GM04503 (cell line): ENCODE measurements at regions not wholly inside any gene's neighbourhood (a gene's known extent, or its start where the extent isn't known, plus 50 kb on each side); places are given as distances from the start of the nearest gene placed in this dataset.

Source experiments
- DNase-seq: peaks from one replicate; pipeline ENCODE4 v3.0.0-alpha.2; 2012; ENCODE audit warnings: low read depth

DNA sequence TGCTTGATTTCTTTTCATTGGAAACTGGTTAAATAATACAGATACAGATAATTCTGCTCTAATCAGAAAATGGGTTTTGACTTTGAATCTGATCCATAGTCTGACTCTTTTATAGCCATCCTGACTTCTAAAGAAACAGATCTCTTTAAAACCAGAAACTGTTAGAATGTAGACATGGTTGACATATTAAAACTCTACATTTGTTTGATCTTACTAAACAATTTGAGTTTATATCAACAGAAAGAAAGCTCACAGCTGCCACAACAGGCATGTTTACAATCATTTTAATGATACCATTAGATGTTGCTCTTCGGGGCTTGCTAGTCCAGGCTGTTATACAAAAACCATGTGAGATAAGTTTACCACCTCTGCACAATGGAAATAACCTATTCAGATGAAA, 193.0 kb upstream of the SEMA3A start:
- no peak for DNase-seq

DNA sequence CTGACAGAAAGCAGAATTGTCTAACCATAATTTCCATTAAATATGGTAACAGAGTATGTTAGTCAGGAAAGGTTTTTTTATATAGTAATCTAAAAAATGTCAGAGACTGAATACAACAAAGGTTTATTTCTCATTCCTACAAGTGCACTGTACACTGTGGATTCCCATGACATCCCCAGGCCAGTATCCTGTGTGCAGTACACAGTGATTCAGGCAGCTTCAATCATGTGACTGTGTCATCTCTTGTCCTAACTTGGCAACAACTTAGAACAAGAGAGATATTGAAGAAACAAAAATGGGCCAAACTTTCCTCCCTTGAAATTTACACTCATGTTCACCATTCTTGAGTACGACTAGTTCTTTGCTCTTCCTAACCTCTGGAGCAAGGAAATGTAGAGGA, 189.8 kb upstream of the SEMA3A start:
- no peak for DNase-seq

DNA sequence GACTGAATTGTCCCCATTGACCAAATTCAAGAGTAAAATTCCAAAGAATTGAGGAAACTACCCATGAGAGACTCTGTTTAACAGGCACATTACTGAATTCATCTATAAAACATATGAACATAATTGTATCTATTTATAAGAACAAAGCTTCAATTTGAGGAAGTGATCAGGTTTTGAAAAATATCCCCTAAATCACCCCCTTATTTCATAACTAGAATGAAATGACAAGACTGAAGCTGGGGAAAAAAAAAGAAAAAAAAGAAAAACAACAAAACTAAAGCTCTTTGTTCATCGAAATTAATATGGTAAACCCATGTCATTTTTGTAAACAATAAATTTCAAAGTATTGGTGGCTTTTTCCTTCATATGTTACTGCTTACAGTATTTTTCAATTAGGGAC, 184.9 kb upstream of the SEMA3A start:
- DNase-seq = no peak

DNA sequence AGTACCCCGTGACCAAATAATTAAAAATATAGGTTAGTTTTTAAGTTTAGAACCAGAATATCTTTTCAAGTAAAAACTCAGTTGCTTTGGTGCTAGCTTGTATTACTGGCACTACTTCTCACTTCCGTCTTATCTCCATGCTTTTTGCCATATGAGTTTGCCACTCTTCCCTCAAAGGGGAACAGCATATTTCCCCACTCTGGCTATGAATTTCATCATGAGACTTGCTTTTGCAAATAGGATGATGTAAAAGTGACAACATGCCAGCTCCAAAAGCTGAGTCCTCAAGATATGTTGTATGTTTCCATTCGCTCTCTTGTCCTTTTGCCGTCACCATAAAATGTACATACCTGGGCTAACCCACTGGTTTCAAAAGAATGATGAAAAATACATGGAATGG, 178.1 kb upstream of the SEMA3A start:
- no peak for DNase-seq

DNA sequence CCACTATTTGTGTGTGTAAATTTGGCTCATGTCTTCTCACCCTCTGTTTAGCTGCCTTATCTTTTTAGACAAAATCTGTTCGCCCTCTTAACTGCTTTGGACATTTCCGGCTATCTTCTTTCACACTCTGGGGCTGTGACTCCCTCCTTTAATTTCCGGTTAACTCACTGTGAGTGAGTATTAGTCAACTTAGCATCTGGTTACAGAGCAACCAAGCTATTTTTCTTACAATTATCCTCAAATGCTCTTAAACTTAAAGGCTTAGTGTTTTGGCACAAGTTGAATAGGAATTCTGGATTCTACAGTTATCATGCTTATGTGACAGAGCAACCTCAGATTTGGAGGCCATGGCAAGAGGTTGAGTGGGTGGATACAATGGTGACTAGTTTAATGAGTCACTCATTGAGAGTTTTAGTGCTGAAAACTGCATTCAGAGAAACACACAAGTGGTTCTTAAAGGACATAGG, 177.6 kb upstream of the SEMA3A start:
- DNase-seq = peak; percentile 91

DNA sequence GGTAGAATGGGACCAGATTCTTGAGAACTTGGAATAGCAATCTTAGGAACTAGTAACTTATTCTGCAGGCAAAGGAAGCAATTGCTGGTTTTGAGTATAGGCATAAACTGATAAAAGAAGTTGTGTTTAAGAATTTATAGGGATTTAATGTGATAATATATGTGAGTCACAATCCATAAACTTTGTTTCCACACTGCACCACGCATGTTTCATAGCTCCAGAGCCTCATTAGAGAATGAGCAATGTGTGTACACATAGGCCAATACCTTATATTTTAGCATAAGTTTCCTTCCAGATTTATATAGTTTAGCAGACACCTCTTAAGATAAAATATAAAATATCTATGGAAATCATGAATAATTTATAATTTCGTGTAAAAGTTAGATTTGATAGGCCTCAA, 175.5 kb upstream of the SEMA3A start:
- no peak for DNase-seq

DNA sequence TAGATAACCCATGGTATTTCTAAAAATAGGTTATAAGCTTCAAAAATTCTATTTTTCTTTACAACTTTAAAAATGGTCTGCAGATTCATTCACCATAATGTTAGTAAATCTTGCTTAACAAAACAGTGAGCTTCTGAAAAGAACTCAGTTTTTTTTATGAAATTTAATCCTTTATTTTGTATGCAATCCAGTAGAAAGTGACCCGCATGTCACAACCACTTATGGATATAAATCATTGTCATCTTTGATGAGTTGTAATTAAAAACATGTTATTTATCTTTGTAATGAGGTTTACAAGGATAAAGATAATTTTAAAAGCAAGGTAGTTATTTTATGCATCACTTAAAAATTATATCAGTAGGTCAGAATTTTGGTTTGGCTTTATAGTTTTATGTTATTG, 173.5 kb upstream of the SEMA3A start:
- no peak for DNase-seq

DNA sequence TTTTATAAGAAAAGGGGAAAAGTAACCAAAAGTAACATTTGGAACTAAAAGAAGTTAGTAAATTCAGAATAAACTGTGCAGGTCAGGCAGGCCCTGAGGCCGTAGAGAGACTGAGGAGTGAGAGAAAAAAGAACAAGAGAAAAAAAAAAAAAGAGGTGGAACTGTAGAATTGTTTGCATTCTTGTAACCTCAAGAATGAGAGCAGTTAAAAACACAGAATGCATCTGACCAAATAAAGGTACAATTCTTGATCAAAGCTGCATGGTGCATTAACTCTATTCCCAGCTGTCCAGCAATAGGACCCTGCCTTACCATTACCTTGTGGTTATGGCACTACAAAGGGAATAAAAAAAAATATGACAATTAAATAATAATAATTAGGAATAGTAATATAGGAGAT, 170.1 kb upstream of the SEMA3A start:
- DNase-seq = no peak

DNA sequence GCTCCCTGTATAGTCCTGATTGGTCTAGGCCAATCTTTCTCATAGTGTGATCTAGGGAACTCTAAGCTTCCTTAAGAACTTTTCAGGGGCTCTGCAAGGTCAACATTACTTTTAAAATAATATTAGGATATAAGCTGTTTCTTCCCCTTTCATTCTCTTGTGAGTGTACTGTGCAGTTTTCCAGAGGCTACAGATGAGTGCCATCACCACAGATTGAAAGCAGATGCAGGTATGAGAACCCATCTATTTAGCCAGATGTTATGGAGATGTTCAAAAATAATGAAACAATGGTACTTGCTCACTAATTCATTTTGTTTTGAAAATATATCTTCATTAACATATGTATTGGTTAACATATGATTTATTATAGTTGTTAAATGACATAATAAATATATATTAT, 169.2 kb upstream of the SEMA3A start:
- no peak for DNase-seq

DNA sequence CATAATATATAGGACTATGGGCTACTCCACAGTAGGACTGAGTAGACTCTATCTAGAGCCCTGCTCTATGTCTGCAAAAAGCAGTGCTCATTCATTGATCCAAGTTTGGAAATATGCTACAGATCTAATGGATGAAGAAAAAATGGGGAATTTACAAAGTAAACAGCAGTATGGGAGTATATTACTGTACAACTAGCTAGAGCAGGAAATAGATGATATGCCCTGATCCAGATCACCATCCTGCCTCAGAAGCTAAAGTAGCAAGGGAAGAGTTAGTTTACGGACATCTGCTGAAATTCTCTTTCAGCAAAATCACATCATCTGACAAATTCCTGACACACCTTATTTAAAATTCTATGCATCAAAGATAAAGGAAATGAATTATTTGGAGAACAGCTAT, 168.2 kb upstream of the SEMA3A start:
- no peak for DNase-seq

DNA sequence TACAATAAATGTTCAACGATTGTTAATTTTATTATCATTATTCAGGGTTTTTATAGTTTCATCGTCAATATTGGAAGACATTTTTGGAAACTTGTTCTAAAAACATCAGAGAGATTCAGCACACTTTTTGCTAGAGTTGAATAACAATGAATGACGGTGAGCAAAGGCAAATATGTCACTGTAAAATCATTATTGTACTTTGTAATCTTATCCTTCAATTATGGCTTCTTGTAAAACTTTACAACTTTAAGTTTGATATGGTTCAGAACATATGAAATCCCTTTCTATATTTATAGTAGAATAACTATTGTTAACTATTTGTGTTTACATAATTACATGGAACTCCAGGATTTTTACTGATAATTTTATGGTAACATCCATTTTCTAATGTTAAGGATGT, 167.8 kb upstream of the SEMA3A start:
- DNase-seq = no peak

DNA sequence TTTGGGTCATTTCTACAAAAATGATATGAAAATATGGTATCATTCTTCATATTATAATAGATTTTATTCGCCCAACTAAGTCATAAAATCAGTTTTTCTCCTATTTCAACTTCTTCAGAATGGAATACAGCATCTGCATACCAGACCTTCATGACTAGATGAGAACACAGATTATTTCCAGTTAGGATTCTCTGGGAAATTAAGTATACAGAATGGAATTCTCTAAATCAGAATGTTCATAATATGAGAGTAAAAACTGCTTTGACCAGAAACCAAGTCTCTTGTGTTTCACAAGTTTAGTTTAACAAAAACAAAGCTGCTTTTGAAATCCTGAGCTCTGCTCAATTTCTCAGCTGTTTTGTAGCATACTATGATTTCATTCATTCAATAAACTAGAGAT, 160.3 kb upstream of the SEMA3A start:
- DNase-seq = peak; percentile 47

DNA sequence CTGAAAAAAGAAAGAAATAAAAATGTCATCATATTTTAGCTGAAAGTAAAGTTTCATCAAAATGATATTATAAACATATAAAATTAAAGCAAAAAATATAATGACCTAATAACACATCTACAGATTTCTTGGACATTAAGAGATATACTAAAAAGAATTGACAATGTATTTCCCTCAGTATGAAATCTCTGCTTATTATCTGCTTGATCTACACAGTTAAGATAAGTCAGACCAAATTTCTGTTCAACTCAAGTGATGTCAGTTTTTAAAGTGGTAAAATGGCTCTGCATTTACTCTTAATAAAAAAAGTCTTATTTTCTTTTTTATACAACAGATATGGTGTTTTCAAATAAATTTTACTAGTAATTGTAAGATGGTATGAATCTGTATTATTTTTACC, 159.4 kb upstream of the SEMA3A start:
- DNase-seq = no peak

DNA sequence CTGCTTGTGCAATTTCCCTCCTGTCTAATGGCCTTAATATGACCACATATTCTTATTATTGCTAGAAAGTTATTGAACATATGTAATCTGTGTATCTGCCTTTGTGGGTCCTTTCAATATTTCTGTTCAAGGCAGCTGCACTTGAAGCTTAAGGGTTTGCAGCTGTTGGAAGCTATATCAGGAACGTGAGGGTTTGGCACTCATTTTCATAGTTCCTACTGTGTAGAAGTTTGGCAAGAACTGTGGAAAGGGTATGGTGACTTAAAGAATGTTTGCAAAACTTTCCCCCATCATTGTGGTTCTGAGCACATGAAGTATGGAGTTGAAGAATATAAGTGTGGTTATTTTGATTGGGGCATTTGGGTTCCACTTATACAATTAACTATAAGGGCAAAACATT, 144.7 kb upstream of the SEMA3A start:
- DNase-seq = no peak

DNA sequence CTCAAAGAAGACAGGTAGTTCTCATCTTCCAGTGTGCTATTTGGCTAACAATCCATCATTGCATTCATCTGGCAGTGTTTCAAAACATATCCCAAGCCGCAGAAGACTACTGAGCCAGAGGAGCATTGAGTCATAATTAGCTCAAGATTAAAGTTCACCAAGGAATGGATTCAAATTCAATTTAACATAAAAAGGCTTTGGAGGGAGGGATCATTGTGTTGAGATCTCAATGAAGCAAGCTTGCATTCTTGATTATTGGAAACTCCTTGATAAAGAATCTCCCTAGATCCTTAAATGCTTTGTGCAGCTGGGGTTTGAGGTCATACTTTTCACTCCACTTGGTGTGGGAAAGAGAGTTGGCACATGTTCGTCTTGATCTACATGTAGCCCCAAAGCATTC, 142.8 kb upstream of the SEMA3A start:
- DNase-seq = no peak

DNA sequence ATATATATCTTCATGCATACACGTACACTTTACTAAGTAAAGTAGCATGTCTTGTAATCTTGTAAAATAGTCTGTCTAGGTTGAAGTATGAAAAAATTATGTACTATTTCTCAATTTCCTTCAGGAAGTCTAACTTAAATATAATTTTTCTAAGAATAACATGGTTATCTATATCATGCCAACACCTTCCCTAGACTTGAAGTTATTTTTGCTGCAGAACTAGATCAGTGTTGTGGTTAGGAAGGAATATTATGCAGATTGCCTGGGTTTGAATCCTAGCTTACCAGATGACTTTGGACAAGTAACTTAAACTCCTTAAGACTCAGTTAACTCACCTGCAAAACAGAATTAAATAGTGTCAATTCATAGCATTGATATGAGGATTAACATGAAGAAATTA, 142.2 kb upstream of the SEMA3A start:
- DNase-seq = no peak

DNA sequence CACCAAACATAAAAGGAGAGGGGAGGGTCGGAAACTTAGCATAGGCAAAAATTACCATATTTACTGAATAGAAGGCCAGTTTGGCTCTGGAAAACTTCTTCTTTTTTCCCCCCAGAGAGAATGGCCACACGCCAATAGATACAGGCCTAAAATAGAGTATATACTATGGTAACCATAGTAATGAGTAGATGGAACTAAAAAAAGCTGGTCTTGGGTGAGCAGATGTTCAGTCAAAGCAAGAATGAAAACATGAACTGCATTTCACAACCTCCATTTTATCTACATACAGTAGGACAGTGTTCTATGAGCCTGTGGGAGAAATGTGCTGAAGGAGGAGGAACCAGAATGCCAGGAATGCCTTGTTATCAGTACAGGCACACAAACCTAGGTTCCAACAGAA, 141.7 kb upstream of the SEMA3A start:
- DNase-seq = no peak

DNA sequence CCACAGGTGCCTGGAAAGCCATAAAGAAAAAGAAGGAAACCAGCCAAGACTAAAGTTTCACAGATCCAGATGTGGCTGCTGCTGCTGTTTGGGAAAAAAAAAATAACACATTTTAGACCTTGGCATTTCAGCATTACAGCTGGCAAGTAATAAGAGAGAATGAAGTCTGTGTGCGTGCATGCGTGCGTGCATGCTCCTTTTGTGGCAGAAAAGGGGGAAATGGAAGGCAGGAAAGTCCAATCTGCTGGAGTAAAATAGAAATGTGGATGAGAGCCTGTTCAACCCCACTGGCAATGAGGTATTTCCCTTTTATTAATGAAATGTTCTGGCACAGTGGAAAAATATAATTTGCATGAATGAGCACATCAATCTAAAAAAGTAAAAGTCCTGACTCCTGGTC, 137.0 kb upstream of the SEMA3A start:
- no peak for DNase-seq

DNA sequence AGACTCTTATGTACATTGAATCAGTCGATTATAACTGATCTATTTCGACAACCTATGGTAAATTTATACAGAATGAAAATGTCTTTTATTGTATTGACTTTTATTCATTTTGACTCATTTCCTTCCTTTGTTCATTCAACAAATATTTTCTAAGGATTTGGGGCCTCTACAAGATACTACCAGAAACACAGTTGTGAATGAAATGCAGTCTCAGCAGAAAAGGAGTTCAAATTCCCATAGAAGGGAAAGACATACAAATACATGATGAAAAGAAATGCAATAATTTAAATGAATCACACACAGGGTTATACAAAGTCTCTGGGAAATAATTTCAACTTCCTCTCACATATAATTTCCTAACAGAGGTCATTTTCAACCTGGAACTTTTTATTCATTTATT, 134.0 kb upstream of the SEMA3A start:
- DNase-seq = no peak

DNA sequence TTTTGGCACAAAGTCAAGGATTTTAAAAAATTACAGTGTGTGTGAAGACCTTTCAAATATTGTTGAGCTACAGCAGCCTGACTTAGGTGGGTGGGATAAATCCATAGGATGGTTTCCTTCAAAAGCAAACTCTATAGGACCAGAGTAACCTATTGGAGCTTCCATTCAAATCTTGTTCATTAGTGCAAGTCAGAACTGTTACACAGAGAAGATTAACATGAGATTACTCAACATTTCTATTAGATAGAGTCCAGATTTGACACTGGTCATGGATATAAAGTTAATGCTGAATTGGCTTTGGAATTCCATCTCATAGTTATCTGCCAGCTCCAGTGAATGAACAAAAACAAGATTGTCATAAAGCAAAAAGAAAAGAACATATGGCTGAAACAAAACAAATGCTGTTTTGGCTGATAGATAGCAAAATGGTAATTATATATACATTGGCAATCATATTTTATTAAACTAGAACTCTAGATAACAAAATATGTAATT, 129.6 kb upstream of the SEMA3A start:
- DNase-seq = no peak

DNA sequence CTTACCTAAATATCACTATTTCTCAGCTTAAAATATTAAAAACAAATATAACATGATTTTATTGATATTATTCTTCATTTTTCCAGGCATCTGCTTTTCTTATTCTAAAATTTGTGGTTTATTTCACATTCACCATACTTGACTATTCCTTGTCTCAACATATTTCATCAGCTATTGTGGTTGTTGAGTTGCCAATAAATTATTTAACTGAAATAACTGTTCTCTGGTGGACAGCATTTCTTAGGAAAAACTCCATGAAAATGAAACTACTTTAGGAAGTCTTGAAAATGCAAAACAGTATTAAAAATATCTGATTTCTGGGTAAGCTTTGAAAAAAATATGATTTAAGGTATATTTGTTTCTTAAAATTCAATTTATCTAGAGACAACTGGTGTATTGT, 122.9 kb upstream of the SEMA3A start:
- no peak for DNase-seq

DNA sequence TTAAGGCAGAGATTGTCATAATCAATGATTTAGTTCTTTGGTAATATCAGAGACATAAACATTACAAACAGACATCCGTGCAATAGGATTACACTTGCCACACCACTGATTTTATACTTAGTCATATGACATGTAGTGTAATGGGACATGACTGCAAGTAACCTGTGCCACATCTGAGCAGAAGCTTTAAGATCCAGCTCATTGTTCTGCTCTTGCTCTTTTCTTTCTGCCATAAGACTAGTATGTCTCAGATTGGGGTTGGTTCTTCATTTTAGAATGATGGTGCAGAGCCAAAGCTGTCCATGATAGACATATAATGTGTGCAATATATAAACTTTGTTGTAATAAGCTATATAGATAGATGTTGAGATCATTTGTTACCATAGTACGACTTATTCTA, 119.7 kb upstream of the SEMA3A start:
- DNase-seq = no peak

DNA sequence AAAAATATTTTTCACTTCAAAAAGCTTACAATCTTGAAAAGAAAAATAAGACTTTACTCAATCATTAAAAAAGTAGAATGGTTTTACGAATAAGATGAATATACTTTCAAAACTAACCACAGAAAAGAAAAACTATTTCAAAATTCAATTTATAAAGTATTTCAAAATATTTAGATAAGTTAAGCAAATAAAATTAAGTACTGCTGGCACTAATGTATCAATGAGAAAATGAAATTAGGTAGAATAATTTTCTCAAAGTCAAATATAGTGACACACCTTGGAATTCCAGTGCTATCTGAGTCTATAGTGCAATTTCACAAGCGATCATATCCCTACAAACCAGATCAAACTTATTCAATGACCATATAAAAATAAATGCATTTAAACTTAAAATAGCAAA, 109.8 kb upstream of the SEMA3A start:
- no peak for DNase-seq

DNA sequence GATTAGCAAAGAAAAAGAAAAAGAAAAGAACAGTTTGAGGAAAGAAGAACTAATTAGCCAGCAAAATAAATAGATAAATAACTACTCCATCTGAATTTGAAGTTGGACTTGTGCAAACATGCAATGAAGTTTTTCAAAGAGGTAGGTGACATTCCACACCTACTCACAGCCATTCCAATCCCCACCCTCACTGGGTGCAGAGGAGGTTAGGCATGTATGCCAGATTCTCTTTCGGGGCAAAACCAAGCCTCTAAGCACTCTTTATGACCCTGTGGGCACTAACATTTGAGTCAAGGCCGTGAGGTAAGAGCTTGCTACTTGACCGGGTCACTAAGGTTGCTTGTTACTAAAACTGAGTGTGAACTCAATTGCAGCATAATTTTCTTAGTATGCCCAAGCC, 108.4 kb upstream of the SEMA3A start:
- DNase-seq = no peak

DNA sequence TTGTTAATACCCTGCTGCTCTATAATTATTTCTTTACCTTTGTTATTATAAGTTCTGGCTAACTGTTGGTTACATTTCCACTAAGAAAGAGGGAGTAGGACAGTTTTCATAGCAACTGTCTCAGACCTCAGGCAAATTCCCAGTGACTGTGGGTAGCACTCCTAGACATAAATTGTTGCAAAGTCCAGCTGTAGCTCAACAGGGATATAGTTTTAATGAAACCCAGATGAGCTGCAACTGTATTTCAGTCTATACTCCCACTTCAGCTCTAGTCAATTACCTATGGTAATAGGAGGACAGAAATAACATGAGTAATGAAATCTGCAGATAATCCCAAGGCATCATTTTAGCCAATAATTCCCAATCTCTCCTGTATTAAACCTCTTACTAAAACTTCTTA, 103.0 kb upstream of the SEMA3A start:
- DNase-seq = no peak
